Liver (tissue), 8 donors: ENCODE measurements at regions not wholly inside any gene's neighbourhood (a gene's known extent, or its start where the extent isn't known, plus 50 kb on each side); places are given as distances from the start of the nearest gene placed in this dataset.

ENCODE experiments used
- DNase-seq: peaks from one replicate; pipeline ENCODE4 v3.0.0-alpha.2; 2017; ENCODE audit warnings: low spot score
- H3K27ac ChIP-seq, 2 donors: one replicate each; pipeline ENCODE4 v1.7.0; 2013; ENCODE audit warnings: inconsistent platforms in 2 of 2, low read length in 2 of 2, control low read depth in 1 of 2, low read depth in 1 of 2, mild to moderate bottlenecking in 1 of 2
- H3K27me3 ChIP-seq, 4 donors: one replicate each; pipeline versions ENCODE4 v1.6.1 to v1.7.0; 2013; ENCODE audit warnings: low read length in 3 of 4, inconsistent platforms in 1 of 4, mild to moderate bottlenecking in 1 of 4, moderate library complexity in 1 of 4; ENCODE audit not compliant: control insufficient read depth in 4 of 4, insufficient read depth in 4 of 4
- H3K36me3 ChIP-seq, 4 donors: one replicate each; pipeline versions ENCODE4 v1.6.1 to v1.7.0; 2013; ENCODE audit warnings: low read length in 3 of 4, mild to moderate bottlenecking in 3 of 4, low read depth in 1 of 4, moderate library complexity in 1 of 4; ENCODE audit not compliant: control insufficient read depth in 4 of 4, insufficient read depth in 3 of 4
- H3K4me1 ChIP-seq, 4 donors: one replicate each; pipeline versions ENCODE4 v1.6.1 to v1.7.0; 2013; ENCODE audit warnings: low read length in 3 of 4, mild to moderate bottlenecking in 3 of 4, moderate library complexity in 1 of 4; ENCODE audit not compliant: control insufficient read depth in 4 of 4, insufficient read depth in 4 of 4
- H3K4me3 ChIP-seq, 3 donors: one replicate each; pipeline versions ENCODE4 v1.6.1 to v1.7.0; 2013; ENCODE audit warnings: low read length in 3 of 3, control low read depth in 1 of 3, low read depth in 1 of 3, mild to moderate bottlenecking in 1 of 3
- H3K9ac ChIP-seq, 2 donors: one replicate each; pipeline ENCODE4 v1.7.0; 2013; ENCODE audit warnings: low read length in 2 of 2, mild to moderate bottlenecking in 2 of 2, moderate library complexity in 2 of 2, control low read depth in 1 of 2, low read depth in 1 of 2
- H3K9me3 ChIP-seq, 4 donors: one replicate each; pipeline versions ENCODE4 v1.6.1 to v1.7.0; 2013; ENCODE audit warnings: low read length in 3 of 4; ENCODE audit not compliant: control insufficient read depth in 4 of 4
- ATF3 ChIP-seq: IDR thresholded peaks from 2 replicates; pipeline ENCODE4 v1.6.1; 2016; ENCODE audit warnings: antibody characterized with exemption
- CTCF ChIP-seq: fragments of 150-350 bp; IDR thresholded peaks from 2 replicates; pipeline ENCODE4 v1.5.1; 2017; ENCODE audit warnings: improper control_type of control experiment, low read depth, low read length; ENCODE audit not compliant: missing input control
- EGR1 ChIP-seq, 2 donors: IDR thresholded peaks; 2 replicates each; pipeline ENCODE4 v1.6.1; 2016 to 2018; ENCODE audit warnings: antibody characterized with exemption in 2 of 2, low read depth in 2 of 2
- FOXA2 ChIP-seq: IDR thresholded peaks from 2 replicates; pipeline ENCODE4 v1.6.1; 2016; ENCODE audit warnings: antibody characterized with exemption
- GABPA ChIP-seq, 2 donors: IDR thresholded peaks in 1 of 2; conservative IDR thresholded peaks in 1 of 2; 2 replicates each; pipeline ENCODE4 v1.6.1; 2016; ENCODE audit warnings: antibody characterized with exemption in 2 of 2, mild to moderate bottlenecking in 1 of 2, moderate library complexity in 1 of 2
- HNF4A ChIP-seq, 2 donors: conservative IDR thresholded peaks; 2 replicates each; pipeline ENCODE4 v1.6.1; 2016; ENCODE audit warnings: antibody characterized with exemption in 2 of 2, mild to moderate bottlenecking in 2 of 2
- HNF4G ChIP-seq: IDR thresholded peaks from 2 replicates; pipeline ENCODE4 v1.6.1; 2016; ENCODE audit warnings: antibody characterized with exemption
- JUND ChIP-seq, 2 donors: IDR thresholded peaks; 2 replicates each; pipeline ENCODE4 v1.6.1; 2016; ENCODE audit warnings: antibody characterized with exemption in 2 of 2
- MAX ChIP-seq: IDR thresholded peaks from 2 replicates; pipeline ENCODE4 v1.6.1; 2016; ENCODE audit warnings: antibody characterized with exemption
- NR2F2 ChIP-seq: IDR thresholded peaks from 2 replicates; pipeline ENCODE4 v1.6.1; 2016; ENCODE audit warnings: antibody characterized with exemption
- RAD21 ChIP-seq, 2 donors: IDR thresholded peaks; 2 replicates each; pipeline ENCODE4 v1.6.1; 2016; ENCODE audit warnings: antibody characterized with exemption in 2 of 2, mild to moderate bottlenecking in 2 of 2
- REST ChIP-seq: IDR thresholded peaks from 2 replicates; pipeline ENCODE4 v1.6.1; 2016; ENCODE audit warnings: antibody characterized with exemption, mild to moderate bottlenecking
- RXRA ChIP-seq, 2 donors: IDR thresholded peaks; 2 replicates each; pipeline ENCODE4 v1.6.1; 2017 to 2018; ENCODE audit warnings: antibody characterized with exemption in 2 of 2, mild to moderate bottlenecking in 1 of 2
- SP1 ChIP-seq: IDR thresholded peaks from 2 replicates; pipeline ENCODE4 v1.6.1; 2018; ENCODE audit warnings: antibody characterized with exemption, mild to moderate bottlenecking
- TAF1 ChIP-seq: conservative IDR thresholded peaks from 2 replicates; pipeline ENCODE4 v1.6.1; 2016; ENCODE audit warnings: antibody characterized with exemption, mild to moderate bottlenecking
- YY1 ChIP-seq: IDR thresholded peaks from 2 replicates; pipeline ENCODE4 v1.6.1; 2016; ENCODE audit warnings: antibody characterized with exemption, mild to moderate bottlenecking
- ZBTB33 ChIP-seq: IDR thresholded peaks from 2 replicates; pipeline ENCODE4 v1.6.1; 2016; ENCODE audit warnings: antibody characterized with exemption
- WGBS: extraction: QIAGEN DNeasy Blood & Tissue Kit; methylation state at CpG from one replicate; pipeline ENCODE4 v1.1.7; 2013; 5-methylcytosine and 5-hydroxymethylcytosine counted together
- donor health status: healthy.
- donor health status: healthy.
- donor health status: healthy.
- donor health status: healthy.
- donor health status: healthy.

GRCh38 chr5:143761663-143762062, 50.3 kb upstream of the HMHB1 start:
- Histone ChIP-seq H3K27ac (no peak overlapping the region), H3K9me3 (peaks cover 0 to 2% (median 0%) of the 10 kb centered on the region in 4 donors), H3K4me3 (no peak overlapping the region), H3K27me3 (no peaks in the 10 kb centered on the region), H3K4me1 (no peaks in the 10 kb centered on the region), H3K36me3 (no peaks in the 10 kb centered on the region), H3K9ac (no peak overlapping the region)
- 33% methylated on average over 3 of the region's 3 CpGs for WGBS
- TF ChIP-seq SP1 (no peak), CTCF (no peak), TAF1 (no peak), REST (no peak), YY1 (no peak), EGR1 (IDR thresholded peaks at IDR 0.05; ENCODE audit: low read depth in 2 of 2) (no peak), GABPA (IDR thresholded peaks at IDR 0.05 in 1 of 2, conservative IDR thresholded peaks at IDR 0.05 in 1 of 2) (no peak), RAD21 (IDR thresholded peaks at IDR 0.05) (no peak), HNF4A (conservative IDR thresholded peaks at IDR 0.05) (no peak), HNF4G (no peak)
- no peak for DNase-seq

- Histone ChIP-seq H3K27me3 (no peaks in the 10 kb centered on the region), H3K27ac (no peak overlapping the region), H3K9me3 (peaks cover 0 to 2% (median 0%) of the 10 kb centered on the region in 4 donors), H3K4me3 (no peak overlapping the region), H3K36me3 (no peaks in the 10 kb centered on the region), H3K9ac (no peak overlapping the region), H3K4me1 (no peaks in the 10 kb centered on the region)
- DNase-seq: no peak
- TF ChIP-seq EGR1 (IDR thresholded peaks at IDR 0.05; ENCODE audit: low read depth in 2 of 2) (no peak), ATF3 (no peak), FOXA2 (no peak)
- 95% methylated on average over 1 of the region's 1 CpG for WGBS
These were observed 51.2 kb upstream of the HMHB1 start for GRCh38 chr5:143760755-143761154.

- no peak overlapping the region for H3K27ac ChIP-seq
- TF ChIP-seq JUND (IDR thresholded peaks at IDR 0.05): no peak
- no peak for TF ChIP-seq RXRA (IDR thresholded peaks at IDR 0.05)
- no peak for TF ChIP-seq HNF4G
- no peak for TF ChIP-seq NR2F2
- no peak for TF ChIP-seq MAX
- TF ChIP-seq SP1: no peak
- no peak for TF ChIP-seq FOXA2
- TF ChIP-seq EGR1 (IDR thresholded peaks at IDR 0.05; ENCODE audit: low read depth in 2 of 2): no peak
- TF ChIP-seq ZBTB33: no peak
- TF ChIP-seq REST: no peak
- TF ChIP-seq HNF4A (conservative IDR thresholded peaks at IDR 0.05): no peak
- TF ChIP-seq RAD21 (IDR thresholded peaks at IDR 0.05): no peak
These were observed 51.8 kb upstream of the HMHB1 start for GRCh38 chr5:143760131-143760505.

More at GRCh38 chr5:143760131-143760505, 51.8 kb upstream of the HMHB1 start:
- Histone ChIP-seq H3K27me3 (no peaks in the 10 kb centered on the region), H3K36me3 (no peaks in the 10 kb centered on the region), H3K4me1 (no peaks in the 10 kb centered on the region), H3K9me3 (peaks cover 0 to 2% (median 0%) of the 10 kb centered on the region in 4 donors), H3K4me3 (no peak overlapping the region), H3K9ac (no peak overlapping the region)
- WGBS: 86% methylated on average over 1 of the region's 1 CpG
- no peak for DNase-seq
